ENCODE measurements at regions not wholly inside any gene's neighbourhood (a gene's known extent, or its start where the extent isn't known, plus 50 kb on each side); places are given as distances from the start of the nearest gene placed in this dataset.

- H3K4me1 ChIP-seq (ENCODE audit: control insufficient read depth, insufficient read depth, low read length, poor library complexity, severe bottlenecking): no peaks in the 10 kb centered on the region
- H3K27ac ChIP-seq (ENCODE audit: low read depth, low read length, severe bottlenecking): no peak overlapping the region
- H3K9me3 ChIP-seq (ENCODE audit: control insufficient read depth, low read length): peaks cover 4% of the 10 kb centered on the region
- WGBS, 2 experiments (ENCODE audit: insufficient coverage in 2 of 2): no CpG with 5 or more reads among the region's 1 CpG
- no peaks in the 10 kb centered on the region for H3K36me3 ChIP-seq (ENCODE audit: control insufficient read depth, insufficient read depth, low read length)
- no peak overlapping the region for H3K4me3 ChIP-seq (ENCODE audit: extremely low read depth, insufficient read depth, low read length, poor library complexity, severe bottlenecking)
These were observed 119.7 kb upstream of the RGS18 start for GRCh38 chr1:192038567-192038966.

GRCh38 chr1:192045131-192045530, 113.1 kb upstream of the RGS18 start:
- WGBS, 2 experiments (ENCODE audit: insufficient coverage in 2 of 2): no CpG with 5 or more reads among the region's 3 CpGs
- no peaks in the 10 kb centered on the region for H3K36me3 ChIP-seq (ENCODE audit: control insufficient read depth, insufficient read depth, low read length)
- no peak overlapping the region for H3K27ac ChIP-seq (ENCODE audit: low read depth, low read length, severe bottlenecking)
- H3K9me3 ChIP-seq (ENCODE audit: control insufficient read depth, low read length): no peaks in the 10 kb centered on the region
- H3K4me3 ChIP-seq (ENCODE audit: extremely low read depth, insufficient read depth, low read length, poor library complexity, severe bottlenecking): no peak overlapping the region
- H3K4me1 ChIP-seq (ENCODE audit: control insufficient read depth, insufficient read depth, low read length, poor library complexity, severe bottlenecking): no peaks in the 10 kb centered on the region

- H3K27ac ChIP-seq (ENCODE audit: low read depth, low read length, severe bottlenecking): no peak overlapping the region
- H3K4me3 ChIP-seq (ENCODE audit: extremely low read depth, insufficient read depth, low read length, poor library complexity, severe bottlenecking): no peak overlapping the region
- no peaks in the 10 kb centered on the region for H3K9me3 ChIP-seq (ENCODE audit: control insufficient read depth, low read length)
- WGBS, 2 experiments (ENCODE audit: insufficient coverage in 2 of 2): no CpG with 5 or more reads among the region's 2 CpGs
- no peaks in the 10 kb centered on the region for H3K36me3 ChIP-seq (ENCODE audit: control insufficient read depth, insufficient read depth, low read length)
- no peaks in the 10 kb centered on the region for H3K4me1 ChIP-seq (ENCODE audit: control insufficient read depth, insufficient read depth, low read length, poor library complexity, severe bottlenecking)
These were observed 104.7 kb upstream of the RGS18 start for GRCh38 chr1:192053531-192053971.

- no peaks in the 10 kb centered on the region for H3K4me1 ChIP-seq (ENCODE audit: control insufficient read depth, insufficient read depth, low read length, poor library complexity, severe bottlenecking)
- no CpG with 5 or more reads among the region's 2 CpGs for WGBS, 2 experiments (ENCODE audit: insufficient coverage in 2 of 2)
- no peaks in the 10 kb centered on the region for H3K36me3 ChIP-seq (ENCODE audit: control insufficient read depth, insufficient read depth, low read length)
- H3K4me3 ChIP-seq (ENCODE audit: extremely low read depth, insufficient read depth, low read length, poor library complexity, severe bottlenecking): no peak overlapping the region
- no peak overlapping the region for H3K27ac ChIP-seq (ENCODE audit: low read depth, low read length, severe bottlenecking)
- no peaks in the 10 kb centered on the region for H3K9me3 ChIP-seq (ENCODE audit: control insufficient read depth, low read length)
These were observed 100.5 kb upstream of the RGS18 start for GRCh38 chr1:192057766-192058165.

- WGBS, 2 experiments (ENCODE audit: insufficient coverage in 2 of 2): no CpG with 5 or more reads among the region's 1 CpG
- no peak overlapping the region for H3K4me3 ChIP-seq (ENCODE audit: extremely low read depth, insufficient read depth, low read length, poor library complexity, severe bottlenecking)
- no peaks in the 10 kb centered on the region for H3K36me3 ChIP-seq (ENCODE audit: control insufficient read depth, insufficient read depth, low read length)
- H3K4me1 ChIP-seq (ENCODE audit: control insufficient read depth, insufficient read depth, low read length, poor library complexity, severe bottlenecking): no peaks in the 10 kb centered on the region
- no peak overlapping the region for H3K27ac ChIP-seq (ENCODE audit: low read depth, low read length, severe bottlenecking)
- H3K9me3 ChIP-seq (ENCODE audit: control insufficient read depth, low read length): no peaks in the 10 kb centered on the region
These were observed 98.9 kb upstream of the RGS18 start for GRCh38 chr1:192059407-192059806.

- WGBS, 2 experiments (ENCODE audit: insufficient coverage in 2 of 2): 72% methylated on average over 2 of the region's 2 CpGs; no CpG with 5 or more reads in 1 of the 2 experiments
- Histone ChIP-seq H3K9me3 (ENCODE audit: control insufficient read depth, low read length) (no peaks in the 10 kb centered on the region), H3K4me3 (ENCODE audit: extremely low read depth, insufficient read depth, low read length, poor library complexity, severe bottlenecking) (no peak overlapping the region), H3K4me1 (ENCODE audit: control insufficient read depth, insufficient read depth, low read length, poor library complexity, severe bottlenecking) (no peaks in the 10 kb centered on the region), H3K27ac (ENCODE audit: low read depth, low read length, severe bottlenecking) (no peak overlapping the region), H3K36me3 (ENCODE audit: control insufficient read depth, insufficient read depth, low read length) (no peaks in the 10 kb centered on the region)
These were observed 96.7 kb upstream of the RGS18 start for GRCh38 chr1:192061556-192061955.

GRCh38 chr1:192065087-192065486, 93.2 kb upstream of the RGS18 start:
- no CpG with 5 or more reads among the region's 3 CpGs for WGBS, 2 experiments (ENCODE audit: insufficient coverage in 2 of 2)
- no peaks in the 10 kb centered on the region for H3K36me3 ChIP-seq (ENCODE audit: control insufficient read depth, insufficient read depth, low read length)
- no peak overlapping the region for H3K27ac ChIP-seq (ENCODE audit: low read depth, low read length, severe bottlenecking)
- H3K4me3 ChIP-seq (ENCODE audit: extremely low read depth, insufficient read depth, low read length, poor library complexity, severe bottlenecking): no peak overlapping the region
- H3K4me1 ChIP-seq (ENCODE audit: control insufficient read depth, insufficient read depth, low read length, poor library complexity, severe bottlenecking): no peaks in the 10 kb centered on the region
- no peaks in the 10 kb centered on the region for H3K9me3 ChIP-seq (ENCODE audit: control insufficient read depth, low read length)

GRCh38 chr1:192066202-192066601, 92.1 kb upstream of the RGS18 start:
- Histone ChIP-seq H3K27ac (ENCODE audit: low read depth, low read length, severe bottlenecking) (no peak overlapping the region), H3K9me3 (ENCODE audit: control insufficient read depth, low read length) (no peaks in the 10 kb centered on the region), H3K4me3 (ENCODE audit: extremely low read depth, insufficient read depth, low read length, poor library complexity, severe bottlenecking) (no peak overlapping the region), H3K36me3 (ENCODE audit: control insufficient read depth, insufficient read depth, low read length) (no peaks in the 10 kb centered on the region), H3K4me1 (ENCODE audit: control insufficient read depth, insufficient read depth, low read length, poor library complexity, severe bottlenecking) (no peaks in the 10 kb centered on the region)
- 100% methylated on average over 1 of the region's 4 CpGs; no CpG with 5 or more reads in 1 of the 2 experiments for WGBS, 2 experiments (ENCODE audit: insufficient coverage in 2 of 2)

- Histone ChIP-seq H3K4me1 (ENCODE audit: control insufficient read depth, insufficient read depth, low read length, poor library complexity, severe bottlenecking) (no peaks in the 10 kb centered on the region), H3K36me3 (ENCODE audit: control insufficient read depth, insufficient read depth, low read length) (no peaks in the 10 kb centered on the region), H3K27ac (ENCODE audit: low read depth, low read length, severe bottlenecking) (no peak overlapping the region), H3K9me3 (ENCODE audit: control insufficient read depth, low read length) (no peaks in the 10 kb centered on the region), H3K4me3 (ENCODE audit: extremely low read depth, insufficient read depth, low read length, poor library complexity, severe bottlenecking) (no peak overlapping the region)
- 73 to 79% methylated on average over 2 to 3 of the region's 3 CpGs for WGBS, 2 experiments (ENCODE audit: insufficient coverage in 2 of 2)
These were observed 90.9 kb upstream of the RGS18 start for GRCh38 chr1:192067360-192067759.

- Histone ChIP-seq H3K4me1 (ENCODE audit: control insufficient read depth, insufficient read depth, low read length, poor library complexity, severe bottlenecking) (no peaks in the 10 kb centered on the region), H3K36me3 (ENCODE audit: control insufficient read depth, insufficient read depth, low read length) (no peaks in the 10 kb centered on the region), H3K9me3 (ENCODE audit: control insufficient read depth, low read length) (no peaks in the 10 kb centered on the region), H3K27ac (ENCODE audit: low read depth, low read length, severe bottlenecking) (no peak overlapping the region), H3K4me3 (ENCODE audit: extremely low read depth, insufficient read depth, low read length, poor library complexity, severe bottlenecking) (no peak overlapping the region)
- 95 to 100% methylated on average over 1 to 2 of the region's 2 CpGs for WGBS, 2 experiments (ENCODE audit: insufficient coverage in 2 of 2)
These were observed 88.0 kb upstream of the RGS18 start for GRCh38 chr1:192070213-192070612.

GRCh38 chr1:192080684-192081083, 77.6 kb upstream of the RGS18 start:
- no CpG with 5 or more reads among the region's 2 CpGs for WGBS, 2 experiments (ENCODE audit: insufficient coverage in 2 of 2)
- H3K9me3 ChIP-seq (ENCODE audit: control insufficient read depth, low read length): no peaks in the 10 kb centered on the region
- H3K27ac ChIP-seq (ENCODE audit: low read depth, low read length, severe bottlenecking): no peak overlapping the region
- no peak overlapping the region for H3K4me3 ChIP-seq (ENCODE audit: extremely low read depth, insufficient read depth, low read length, poor library complexity, severe bottlenecking)
- H3K36me3 ChIP-seq (ENCODE audit: control insufficient read depth, insufficient read depth, low read length): no peaks in the 10 kb centered on the region
- no peaks in the 10 kb centered on the region for H3K4me1 ChIP-seq (ENCODE audit: control insufficient read depth, insufficient read depth, low read length, poor library complexity, severe bottlenecking)

- H3K4me3 ChIP-seq (ENCODE audit: extremely low read depth, insufficient read depth, low read length, poor library complexity, severe bottlenecking): no peak overlapping the region
- no peaks in the 10 kb centered on the region for H3K36me3 ChIP-seq (ENCODE audit: control insufficient read depth, insufficient read depth, low read length)
- no peak overlapping the region for H3K27ac ChIP-seq (ENCODE audit: low read depth, low read length, severe bottlenecking)
- no peaks in the 10 kb centered on the region for H3K4me1 ChIP-seq (ENCODE audit: control insufficient read depth, insufficient read depth, low read length, poor library complexity, severe bottlenecking)
- no peaks in the 10 kb centered on the region for H3K9me3 ChIP-seq (ENCODE audit: control insufficient read depth, low read length)
These were observed 76.9 kb upstream of the RGS18 start for GRCh38 chr1:192081359-192081758.
